ENCODE measurements at regions not wholly inside any gene's neighbourhood (a gene's known extent, or its start where the extent isn't known, plus 50 kb on each side); places are given as distances from the start of the nearest gene placed in this dataset.

DNA sequence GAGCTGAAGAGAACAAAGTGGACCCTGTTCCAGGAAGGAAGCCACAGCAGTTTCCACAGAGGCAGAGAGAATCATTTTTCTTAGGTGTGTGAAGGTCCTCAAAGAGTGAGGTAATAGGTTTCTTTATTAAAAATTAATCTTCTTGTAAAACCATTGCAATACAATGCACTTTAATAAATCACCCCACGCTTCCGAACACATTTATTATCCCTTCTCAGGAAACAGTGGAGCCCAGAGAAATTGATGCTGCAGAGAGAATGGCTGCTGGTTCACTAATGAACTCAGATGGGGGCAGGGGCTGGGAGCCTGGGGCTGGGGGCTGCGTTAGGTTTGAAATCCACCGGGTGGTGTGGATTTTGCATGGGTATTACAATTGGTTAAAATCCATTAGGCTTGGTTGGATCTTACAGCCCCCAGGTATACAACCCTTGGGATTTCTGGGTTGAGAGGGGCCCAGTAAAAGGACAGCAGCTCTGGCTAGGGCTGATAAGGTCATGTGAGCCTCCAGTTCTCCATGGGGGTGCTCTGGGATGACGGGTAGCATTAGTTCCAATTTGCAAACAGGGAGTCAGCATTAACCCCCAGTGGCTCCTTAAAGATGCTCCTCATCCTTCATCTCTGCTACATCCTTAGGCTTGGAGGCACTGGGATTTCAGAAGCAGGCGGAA is 718.1 kb upstream of the EEF2KMT start:
- no peaks in the 10 kb centered on the region for H3K4me1 ChIP-seq
- in situ Hi-C loops (cut with MboI; ENCODE audit: low pct_ligation_motif_present in 1 of 4, low pct_unique_long_range_greater_than_20kb in 1 of 4, low sequenced_read_pairs in 3 of 4) (no loop called here), intact Hi-C loops (cut with DNase I; ENCODE audit: low total_unique reads) (no loop called here)
- H3K27ac ChIP-seq: no peak overlapping the region
- no peak overlapping the region for H3K4me3 ChIP-seq
- no peaks in the 10 kb centered on the region for H3K9me3 ChIP-seq
- H3K27me3 ChIP-seq: no peaks in the 10 kb centered on the region
- no peak for DNase-seq
- no peaks in the 10 kb centered on the region for H3K36me3 ChIP-seq
- 79 to 83% methylated on average over 5 to 6 of the region's 6 CpGs for WGBS, 2 donors (ENCODE audit: low coverage in 1 of 2)
- no peak for TF ChIP-seq POLR2A (IDR thresholded peaks at IDR 0.05)

- intact Hi-C loops (cut with DNase I; ENCODE audit: low total_unique reads): no loop called here
- no peak for TF ChIP-seq CTCF (IDR thresholded peaks at IDR 0.05)
- no peak for TF ChIP-seq POLR2A (IDR thresholded peaks at IDR 0.05)
- no peak for TF ChIP-seq POLR2AphosphoS5 (IDR thresholded peaks at IDR 0.05)
- no peak for TF ChIP-seq EP300 (IDR thresholded peaks at IDR 0.05; ENCODE audit: low read depth)
- Histone ChIP-seq H3K27ac (no peak overlapping the region), H3K4me3 (no peak overlapping the region), H3K27me3 (no peaks in the 10 kb centered on the region), H3K9me3 (no peaks in the 10 kb centered on the region), H3K36me3 (no peaks in the 10 kb centered on the region), H3K4me1 (no peaks in the 10 kb centered on the region)
- in situ Hi-C loops (cut with MboI; ENCODE audit: low pct_ligation_motif_present in 1 of 4, low pct_unique_long_range_greater_than_20kb in 1 of 4, low sequenced_read_pairs in 3 of 4): no loop called here
- DNase-seq: no peak
- WGBS, 2 donors (ENCODE audit: low coverage in 1 of 2): 93 to 100% methylated on average over 4 to 8 of the region's 8 CpGs
Observed at GRCh38 chr16:5801396-5801795, 703.8 kb upstream of the EEF2KMT start.

- H3K9me3 ChIP-seq: no peaks in the 10 kb centered on the region
- no peak for DNase-seq
- no peak for TF ChIP-seq EP300 (IDR thresholded peaks at IDR 0.05; ENCODE audit: low read depth)
- TF ChIP-seq POLR2A (IDR thresholded peaks at IDR 0.05): no peak
- TF ChIP-seq CTCF (IDR thresholded peaks at IDR 0.05): no peak
- TF ChIP-seq POLR2AphosphoS5 (IDR thresholded peaks at IDR 0.05): no peak
- no peak overlapping the region for H3K27ac ChIP-seq
- 80 to 86% methylated on average over 1 to 5 of the region's 5 CpGs for WGBS, 2 donors (ENCODE audit: low coverage in 1 of 2)
- H3K36me3 ChIP-seq: no peaks in the 10 kb centered on the region
- H3K4me1 ChIP-seq: no peaks in the 10 kb centered on the region
- intact Hi-C loops (cut with DNase I; ENCODE audit: low total_unique reads): no loop called here
- no peak overlapping the region for H3K4me3 ChIP-seq
- H3K27me3 ChIP-seq: no peaks in the 10 kb centered on the region
- in situ Hi-C loops (cut with MboI; ENCODE audit: low pct_ligation_motif_present in 1 of 4, low pct_unique_long_range_greater_than_20kb in 1 of 4, low sequenced_read_pairs in 3 of 4): no loop called here
Observed at GRCh38 chr16:5793556-5793955, 696.0 kb upstream of the EEF2KMT start.

- Histone ChIP-seq H3K4me3 (no peak overlapping the region), H3K27me3 (no peaks in the 10 kb centered on the region), H3K27ac (no peak overlapping the region), H3K9me3 (no peaks in the 10 kb centered on the region), H3K4me1 (no peaks in the 10 kb centered on the region), H3K36me3 (no peaks in the 10 kb centered on the region)
- TF ChIP-seq CTCF (IDR thresholded peaks at IDR 0.05): no peak
- no peak for TF ChIP-seq EP300 (IDR thresholded peaks at IDR 0.05; ENCODE audit: low read depth)
- no peak for TF ChIP-seq POLR2A (IDR thresholded peaks at IDR 0.05)
- TF ChIP-seq POLR2AphosphoS5 (IDR thresholded peaks at IDR 0.05): no peak
- intact Hi-C loops (cut with DNase I; ENCODE audit: low total_unique reads): no loop called here
- no peak for DNase-seq
- WGBS, 2 donors (ENCODE audit: low coverage in 1 of 2): 74 to 85% methylated on average over 3 to 8 of the region's 8 CpGs
- in situ Hi-C loops (cut with MboI; ENCODE audit: low pct_ligation_motif_present in 1 of 4, low pct_unique_long_range_greater_than_20kb in 1 of 4, low sequenced_read_pairs in 3 of 4): no loop called here
Observed at GRCh38 chr16:5791011-5791657, 693.5 kb upstream of the EEF2KMT start.

Measured in transverse colon (tissue), 4 donors.